KBM-7 (cell line): ENCODE measurements at regions not wholly inside any gene's neighbourhood (a gene's known extent, or its start where the extent isn't known, plus 50 kb on each side); places are given as distances from the start of the nearest gene placed in this dataset.

Source experiments
- DNase-seq: peaks from one replicate; pipeline ENCODE4 v3.0.0-alpha.2; 2015
- in situ Hi-C: fragments of 300-500 bp; cut with MboI; formaldehyde crosslinking; loops from 2 replicates; pipeline ENCODE4 v1.14.3; 2020; ENCODE audit warnings: low sequenced_read_pairs, low pct_unique_long_range_greater_than_20kb, mixed read lengths

DNA sequence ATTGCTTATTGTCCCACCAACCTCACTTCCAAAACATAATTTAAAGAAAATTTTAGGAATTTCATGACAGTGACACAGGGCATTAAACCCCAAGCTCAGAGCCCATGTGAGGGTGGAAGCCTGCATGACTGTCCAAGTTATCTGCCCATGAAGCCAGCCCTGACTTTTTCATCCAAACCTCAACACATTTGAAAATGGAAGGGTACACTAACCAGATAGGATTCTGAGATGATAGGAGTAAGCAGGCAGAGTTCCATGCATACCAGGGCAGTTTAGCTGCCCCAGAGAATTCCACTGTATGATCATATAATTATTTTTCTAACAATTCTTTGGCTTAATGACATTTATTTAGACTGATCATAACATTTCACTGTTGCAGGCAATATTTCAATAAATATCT lies 986.0 kb downstream of the TTLL7 start:
- no peak for DNase-seq
- in situ Hi-C loops = no loop called here

DNA sequence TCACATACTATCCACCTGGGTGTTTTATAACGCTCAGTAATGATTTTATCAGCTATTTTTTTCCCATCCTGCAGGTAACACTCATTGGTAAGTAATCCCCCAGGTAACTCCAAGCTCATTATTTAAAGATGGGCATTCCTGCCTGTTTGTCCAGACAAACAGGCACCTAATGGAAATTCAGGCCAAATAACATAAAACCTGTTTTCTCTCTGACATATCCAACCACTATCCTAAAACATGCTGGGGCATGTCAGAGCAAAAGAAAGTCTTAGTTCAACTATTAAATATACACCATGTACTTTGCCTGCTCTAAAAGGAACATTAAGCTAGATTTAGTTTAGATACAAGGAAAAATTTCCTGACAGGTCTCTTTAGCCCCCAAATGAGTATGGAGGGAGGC lies 987.7 kb downstream of the TTLL7 start:
- in situ Hi-C loops = no loop called here
- no peak for DNase-seq

DNA sequence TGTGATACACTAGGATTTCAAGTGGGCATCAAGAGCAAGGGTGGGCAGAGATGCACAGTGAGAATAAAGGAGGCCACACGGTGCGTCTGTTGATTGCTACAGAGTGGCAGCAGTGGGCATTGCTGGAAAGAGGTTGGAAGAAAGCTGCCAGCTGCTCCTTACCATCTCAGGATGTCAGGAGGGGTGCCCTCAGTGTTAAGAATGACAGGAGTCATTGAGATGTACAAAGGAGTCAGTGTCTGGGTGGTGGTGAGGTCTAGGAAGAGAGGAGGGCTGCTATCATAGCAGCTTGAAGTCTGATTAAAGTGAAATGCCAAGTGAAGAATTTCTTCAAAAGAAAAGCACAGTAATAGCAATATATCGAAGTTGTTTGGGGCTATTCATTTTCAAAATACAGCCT lies 992.7 kb downstream of the TTLL7 start:
- DNase-seq = no peak
- in situ Hi-C loops = no loop called here

DNA sequence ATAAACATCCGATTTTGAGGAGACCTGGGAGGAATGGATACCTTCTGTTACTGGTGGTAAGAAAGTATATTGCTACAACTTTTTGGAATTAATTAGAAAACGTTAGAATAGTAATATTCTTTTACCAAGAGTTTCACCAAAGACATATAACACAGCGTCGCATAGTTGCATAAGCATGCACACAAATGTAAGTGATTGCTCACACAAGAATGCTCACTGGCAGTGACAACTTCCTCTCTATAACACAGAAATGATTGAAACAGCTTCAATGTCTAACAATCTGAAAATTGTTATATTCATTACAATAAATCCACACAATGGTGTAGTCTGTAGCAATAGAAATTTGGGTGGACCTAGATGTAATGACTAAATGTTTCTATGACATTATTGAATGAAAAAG lies 998.6 kb downstream of the TTLL7 start:
- DNase-seq = no peak
- in situ Hi-C loops = no loop called here

DNA sequence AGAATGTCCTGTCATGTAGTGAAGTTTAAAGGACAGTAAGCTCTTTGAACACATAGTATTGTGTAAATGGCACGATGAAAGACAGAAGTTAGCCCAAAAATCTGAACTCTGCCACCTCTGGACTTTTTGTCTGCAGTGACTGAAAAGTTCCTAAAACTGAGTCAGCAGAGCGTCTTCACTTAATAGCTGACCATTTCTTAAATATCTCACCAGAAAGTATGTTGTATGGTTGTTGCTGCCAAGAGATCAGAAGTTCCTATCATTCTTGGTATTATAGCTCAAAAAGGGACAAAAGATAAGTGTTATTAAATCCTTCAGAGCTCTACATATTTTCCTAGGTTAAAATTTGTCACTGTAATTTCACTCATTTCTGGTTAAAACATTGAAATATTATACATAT lies 1003.0 kb downstream of the TTLL7 start:
- in situ Hi-C loops = no loop called here
- no peak for DNase-seq

DNA sequence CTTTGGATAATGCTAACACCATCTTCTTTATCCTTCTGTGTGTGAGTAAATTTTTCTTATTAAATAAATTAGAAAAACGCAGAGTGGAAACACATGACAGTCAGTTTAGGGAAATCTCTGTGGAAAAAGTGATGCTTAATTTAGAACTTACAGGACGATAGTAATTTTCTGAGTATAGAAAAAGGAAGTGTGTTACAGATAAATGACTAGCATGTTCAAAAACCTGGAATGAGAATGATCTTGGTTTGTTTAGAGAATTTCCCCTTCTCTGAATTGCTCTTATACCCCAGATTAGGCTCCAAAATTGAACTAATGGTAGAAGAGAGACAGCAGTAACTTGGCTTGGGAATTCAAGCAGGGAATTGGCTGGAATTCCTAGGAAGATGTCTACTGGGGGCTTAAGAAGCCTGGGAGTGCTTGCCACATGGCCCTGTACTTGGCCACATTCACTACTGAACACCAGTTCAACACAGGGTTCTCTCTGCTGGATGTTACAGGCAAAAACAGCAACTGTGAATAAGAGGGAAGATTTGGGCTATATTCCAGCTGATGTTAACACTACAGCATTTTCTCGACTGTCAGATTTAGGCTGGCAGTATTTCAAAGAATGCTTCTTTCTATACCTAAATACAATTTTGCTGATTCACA lies 1004.2 kb downstream of the TTLL7 start:
- no peak for DNase-seq
- in situ Hi-C loops = no loop called here

DNA sequence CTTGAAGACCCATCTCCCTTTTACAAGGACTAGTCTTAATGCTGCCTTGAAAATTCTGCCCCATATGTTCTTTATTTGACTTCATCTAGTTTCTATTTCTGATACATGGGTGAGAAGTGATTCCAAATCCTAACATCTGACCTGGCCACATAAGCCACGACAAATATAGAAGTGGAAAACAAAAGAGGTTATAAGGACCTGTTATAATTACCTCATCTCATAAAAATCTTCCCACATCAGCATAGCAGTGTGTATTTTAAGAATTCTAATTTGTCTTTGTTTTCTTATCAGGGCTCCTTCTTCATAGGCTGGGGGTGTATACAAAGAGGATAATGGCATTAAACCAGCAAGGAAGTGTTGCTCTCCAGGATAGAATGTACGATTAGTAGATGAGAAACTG lies 1007.4 kb downstream of the TTLL7 start:
- DNase-seq = no peak
- in situ Hi-C loops = no loop called here

DNA sequence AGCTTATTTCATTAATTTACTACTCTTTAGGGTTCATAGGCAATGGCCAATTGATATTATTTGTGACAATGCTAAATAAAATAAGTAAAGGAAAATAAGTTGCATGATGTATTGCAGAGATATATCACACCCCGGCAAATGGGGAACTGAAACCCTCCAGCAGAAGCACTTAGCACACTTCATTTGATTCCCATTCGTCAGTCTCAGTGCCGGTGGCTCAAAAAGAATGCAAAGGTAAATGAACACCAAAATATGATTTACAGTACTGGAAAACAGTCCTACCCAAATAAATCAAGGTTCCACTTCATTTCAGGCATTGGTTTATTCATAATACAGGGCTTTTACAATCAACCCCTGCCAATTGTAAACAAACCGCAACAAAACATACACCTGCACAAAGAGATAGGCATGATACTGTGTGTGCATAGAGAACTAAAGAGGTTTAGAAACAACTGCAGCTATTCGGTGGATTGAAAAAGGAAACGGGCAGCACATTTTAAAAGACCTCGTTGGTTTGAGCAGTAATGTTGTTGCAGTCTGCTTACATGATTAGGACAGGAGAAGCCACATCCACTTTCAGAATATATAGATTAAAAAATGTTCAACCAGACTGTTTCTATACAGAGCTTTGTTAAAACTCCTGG lies 1019.2 kb downstream of the TTLL7 start:
- in situ Hi-C loops = no loop called here
- peak; percentile 5 for DNase-seq

DNA sequence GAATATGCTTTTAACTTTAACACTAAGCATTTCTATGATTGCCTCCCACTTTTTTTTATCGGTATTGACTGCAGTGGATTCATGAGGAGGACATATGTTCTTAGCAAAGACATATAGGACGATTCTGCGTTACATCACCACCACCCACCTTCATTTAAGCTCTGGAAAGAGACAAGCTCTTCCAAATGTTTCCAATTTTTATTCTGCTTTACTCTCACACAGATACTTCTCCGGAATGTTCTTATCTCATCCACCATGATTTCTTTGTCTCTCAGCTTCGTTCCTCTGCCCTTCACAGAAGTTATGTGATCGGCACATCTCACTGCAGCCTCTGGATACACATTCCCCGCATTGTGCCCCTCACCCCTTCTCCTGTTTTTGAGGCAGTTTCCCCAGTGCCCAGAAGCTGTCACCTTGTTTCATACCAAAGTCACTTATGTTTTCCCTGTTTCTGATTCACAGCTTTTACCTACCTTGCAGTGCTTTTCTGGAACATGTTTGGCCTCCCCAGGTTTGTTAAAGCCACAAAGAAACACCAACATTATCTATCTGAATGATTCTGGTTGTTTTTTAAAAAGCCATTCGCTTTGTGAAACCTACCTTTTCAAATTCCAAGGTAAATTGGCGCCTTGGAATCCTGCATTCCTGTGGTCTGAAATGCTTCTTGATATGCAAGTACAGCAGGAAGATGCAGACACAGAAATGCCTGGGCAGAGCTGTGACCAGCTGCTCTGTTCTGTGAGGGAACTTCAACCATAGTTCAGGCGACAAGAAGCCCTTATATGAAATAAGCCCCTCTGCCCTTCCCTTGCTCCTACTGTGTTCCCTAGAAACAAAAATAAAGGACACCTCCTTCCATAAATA lies 1020.2 kb downstream of the TTLL7 start:
- no peak for DNase-seq
- in situ Hi-C loops = no loop called here

DNA sequence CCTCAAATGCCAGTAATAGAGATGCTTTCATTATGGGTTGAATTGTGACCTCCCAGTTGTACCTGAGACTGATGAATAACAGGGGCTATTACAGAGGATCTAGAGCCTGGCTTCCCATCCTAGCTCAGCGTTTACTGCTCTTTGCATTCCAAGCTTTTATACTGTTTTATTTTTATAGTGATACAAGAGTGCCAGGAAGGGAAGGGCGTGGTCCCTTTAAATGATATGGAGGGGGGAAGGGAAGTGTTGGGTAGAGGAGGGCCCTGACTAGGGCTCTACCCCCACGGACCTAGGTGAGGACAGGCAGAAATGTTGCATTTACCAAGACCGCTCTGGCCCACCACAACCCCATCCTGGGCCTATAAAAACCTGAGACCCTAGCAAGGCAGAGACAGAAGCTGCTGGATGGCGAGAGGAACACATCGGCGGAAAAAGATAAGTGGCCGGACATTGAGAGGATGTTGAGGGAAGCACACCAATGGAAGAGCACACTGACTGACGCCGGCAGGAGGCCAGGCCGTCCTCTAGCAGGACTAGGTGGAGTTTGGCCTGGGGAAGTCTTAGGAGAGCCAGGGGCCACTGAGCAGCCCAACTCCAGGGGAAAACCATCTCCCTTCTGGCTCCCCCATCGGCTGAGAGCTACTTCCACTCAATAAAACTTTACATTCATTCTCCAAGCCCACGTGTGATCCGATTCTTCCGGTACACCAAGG lies 1025.9 kb downstream of the TTLL7 start:
- in situ Hi-C loops = no loop called here
- DNase-seq = no peak

DNA sequence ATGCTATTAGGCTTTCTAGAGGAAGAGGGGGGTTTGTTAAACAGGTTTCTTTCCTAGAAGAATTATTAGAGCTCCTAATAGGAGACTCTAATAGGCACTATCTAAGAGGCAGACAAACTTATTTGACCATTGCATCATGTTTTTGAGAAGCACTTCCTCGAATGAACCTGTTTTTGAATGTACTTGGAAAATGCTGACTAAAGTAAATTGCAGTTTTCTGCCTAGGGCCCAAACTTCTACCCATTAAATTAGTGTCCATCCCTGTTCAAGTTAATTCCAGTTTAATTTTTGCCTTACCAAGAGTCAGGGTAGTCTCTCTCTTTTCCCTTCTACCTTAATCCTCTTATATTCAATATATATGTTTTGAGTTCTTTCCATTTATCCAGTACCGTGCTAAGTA lies 1029.6 kb downstream of the TTLL7 start:
- no peak for DNase-seq
- in situ Hi-C loops = no loop called here

DNA sequence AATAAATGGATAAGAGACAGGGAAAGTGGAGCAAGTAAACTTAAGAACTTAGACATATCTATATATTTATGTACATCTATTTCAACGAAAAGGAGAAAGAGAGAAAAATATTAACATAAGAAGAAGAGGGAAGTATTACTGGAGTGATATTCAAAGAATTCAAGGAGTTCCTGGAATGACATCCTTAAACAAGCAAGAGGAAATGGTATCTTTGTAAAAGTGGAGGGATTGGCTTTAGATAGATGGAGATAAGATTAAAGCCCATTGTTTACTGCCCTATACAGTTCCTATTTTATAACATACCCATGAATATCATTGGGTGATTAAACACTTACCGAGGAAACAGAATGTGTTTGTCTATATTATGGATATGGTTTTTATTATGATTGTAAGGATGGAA lies 1036.3 kb downstream of the TTLL7 start:
- DNase-seq = no peak
- in situ Hi-C loops = no loop called here

DNA sequence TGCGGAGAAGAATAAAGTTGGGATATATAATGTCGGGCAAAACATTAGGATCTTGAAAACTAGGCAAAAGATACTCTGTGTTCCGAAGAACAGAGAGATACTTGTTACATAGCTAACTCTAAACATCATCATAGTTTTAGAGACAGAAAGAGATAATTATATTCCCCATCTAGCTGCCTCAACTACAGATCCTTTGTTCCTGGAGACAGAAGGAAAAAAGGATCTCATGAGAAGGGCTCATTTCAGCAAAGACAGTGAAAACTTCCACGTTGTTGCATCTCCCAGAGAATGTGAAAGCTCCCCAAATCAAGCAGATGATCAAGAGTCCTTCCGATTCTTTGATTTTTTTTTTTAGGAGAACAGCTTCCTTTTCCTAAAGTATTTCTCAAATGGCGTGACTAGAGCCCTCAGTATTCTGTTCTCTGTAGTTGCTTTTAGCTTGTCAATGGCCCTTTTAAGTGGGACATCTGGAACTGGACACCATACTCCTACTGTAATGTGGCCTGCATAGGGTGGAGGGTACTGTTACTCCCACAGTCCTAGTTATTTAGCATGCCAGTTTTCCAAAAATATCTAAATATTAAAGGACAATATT lies 1048.2 kb downstream of the TTLL7 start:
- no peak for DNase-seq
- in situ Hi-C loops = no loop called here

DNA sequence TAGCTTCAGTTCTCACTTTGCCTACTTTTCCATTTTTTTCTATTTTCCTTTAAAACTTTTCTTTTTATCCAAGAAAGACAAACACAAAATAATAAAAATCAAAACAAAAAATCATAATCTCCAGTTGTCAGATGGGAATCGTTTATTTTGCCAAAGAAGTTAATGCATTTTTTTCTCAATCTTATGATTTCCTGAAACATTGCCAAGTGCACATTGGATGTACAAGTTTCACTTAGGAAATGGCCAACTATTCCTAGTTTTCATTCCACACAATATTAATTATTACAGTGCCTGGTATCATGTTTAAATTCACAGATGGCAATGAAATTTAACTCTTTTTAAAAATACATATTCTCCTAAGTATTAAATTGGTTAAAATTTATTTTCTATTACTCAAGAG lies 1050.5 kb downstream of the TTLL7 start:
- in situ Hi-C loops = no loop called here
- DNase-seq = no peak

DNA sequence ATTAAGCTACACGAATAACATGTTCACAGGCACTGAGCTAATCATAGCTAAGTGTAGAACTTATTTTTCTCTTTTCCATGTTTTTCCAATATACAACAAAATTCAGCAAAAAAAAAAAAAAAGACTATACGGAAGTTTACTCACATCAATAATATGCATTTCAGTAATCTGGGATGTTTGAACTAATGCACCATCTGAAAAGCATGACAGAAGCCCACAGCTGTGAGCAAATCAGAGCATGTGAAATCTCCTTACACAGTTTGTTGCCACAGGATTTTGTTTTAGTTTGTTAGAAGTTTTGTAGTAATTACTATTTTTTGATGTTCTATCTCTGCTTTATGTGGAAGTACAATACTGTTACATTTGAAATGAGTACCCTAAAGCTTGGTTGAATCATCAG lies 1051.7 kb downstream of the TTLL7 start:
- in situ Hi-C loops = no loop called here
- DNase-seq = no peak

DNA sequence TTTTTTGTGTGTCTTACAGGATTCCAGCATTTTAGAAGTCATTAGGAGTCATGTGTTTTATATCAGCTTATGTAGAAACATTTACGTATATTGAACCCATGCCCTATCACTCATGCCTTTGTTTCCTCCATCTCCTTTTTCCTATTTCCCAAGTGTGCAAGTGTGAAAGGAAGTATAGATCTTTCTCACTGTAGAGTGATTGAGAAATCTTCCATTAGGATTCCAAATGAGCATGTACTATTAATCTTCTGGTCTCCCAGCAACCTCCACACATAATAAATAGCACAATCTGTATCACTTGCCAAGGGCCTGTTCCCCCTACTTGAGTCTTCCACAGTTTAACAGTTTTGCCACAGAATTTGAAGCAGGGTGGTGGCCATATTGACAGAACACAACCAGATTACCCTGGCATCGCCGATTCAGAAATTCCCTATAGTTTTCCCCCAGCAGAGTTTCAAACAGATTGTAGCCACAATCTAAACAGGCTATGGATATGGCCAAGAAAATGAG lies 1052.8 kb downstream of the TTLL7 start:
- in situ Hi-C loops = no loop called here
- no peak for DNase-seq

DNA sequence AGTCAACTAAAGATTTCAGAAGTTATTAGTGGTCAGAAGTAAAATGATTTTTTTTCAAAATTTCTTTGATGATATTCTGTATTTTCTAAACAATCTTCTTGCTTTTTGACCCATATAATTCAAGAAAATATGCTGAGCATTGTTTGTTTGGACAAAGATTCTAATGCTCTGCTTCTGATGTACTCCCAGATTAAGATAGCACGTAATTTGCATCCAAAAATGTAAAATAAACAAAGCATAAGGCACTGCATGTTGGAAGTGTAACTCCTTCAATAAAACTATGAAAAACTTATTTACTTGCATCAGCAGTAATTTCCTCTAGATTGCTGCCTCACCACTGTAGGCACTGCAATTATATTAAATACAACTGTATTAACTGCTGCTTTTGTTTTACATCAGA lies 1054.1 kb downstream of the TTLL7 start:
- in situ Hi-C loops = no loop called here
- DNase-seq = no peak

DNA sequence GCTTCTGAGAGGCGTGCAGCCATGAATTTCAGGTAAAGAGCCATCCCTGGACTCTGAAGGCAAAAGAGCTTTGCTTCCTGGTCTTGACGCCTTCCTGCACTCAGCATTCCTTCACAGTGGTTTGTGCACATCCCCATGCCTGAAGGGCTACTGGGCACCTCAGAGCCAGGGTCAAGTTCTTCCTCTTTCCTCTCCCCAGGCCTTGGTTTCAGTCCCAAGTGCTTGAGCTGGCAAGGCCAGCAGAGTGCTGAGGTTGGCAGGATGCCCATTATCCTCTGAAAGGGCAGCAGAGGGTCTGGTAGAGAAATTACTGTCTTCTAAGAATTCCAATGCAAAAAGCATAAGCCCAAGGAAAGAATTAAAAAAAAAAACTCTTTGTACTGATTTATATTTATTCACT lies 1064.9 kb downstream of the TTLL7 start:
- DNase-seq = no peak

DNA sequence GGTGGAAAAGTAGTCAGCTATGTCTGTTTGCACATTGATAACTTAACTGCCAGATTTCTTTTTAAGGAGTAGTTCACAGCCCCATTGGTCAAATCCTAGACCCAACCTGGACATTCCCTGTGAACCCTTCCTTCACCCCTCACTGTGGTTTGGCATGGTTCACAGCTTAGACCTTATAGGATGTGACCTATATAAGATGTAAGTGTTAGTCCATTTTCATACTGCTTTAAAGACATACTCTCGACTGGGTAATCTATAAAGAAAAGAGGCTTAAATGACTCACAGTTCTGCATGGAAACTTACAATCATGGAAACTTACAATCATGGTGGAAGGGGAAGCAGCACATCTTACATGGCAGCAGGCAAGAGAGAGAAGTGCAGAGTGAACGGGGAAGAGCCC lies 1066.2 kb downstream of the TTLL7 start:
- in situ Hi-C loops = no loop called here
- no peak for DNase-seq

More for the DNA sequence above, 1064.9 kb downstream of the TTLL7 start:
- in situ Hi-C loops = no loop called here
